Esophagus muscularis mucosa (tissue), 4 donors: ENCODE measurements at regions not wholly inside any gene's neighbourhood (a gene's known extent, or its start where the extent isn't known, plus 50 kb on each side); places are given as distances from the start of the nearest gene placed in this dataset.

Source experiments
- EP300 ChIP-seq: sonication (generic); formaldehyde crosslinking; IDR thresholded peaks from one replicate; pipeline ENCODE4 v1.6.1; 2017; ENCODE audit warnings: antibody characterized with exemption
- POLR2A ChIP-seq: fragments of 450-650 bp; IDR thresholded peaks from one replicate; pipeline ENCODE4 v1.6.1; 2017; ENCODE audit warnings: antibody characterized with exemption, moderate library complexity, mild to moderate bottlenecking, low read depth
- POLR2AphosphoS5 ChIP-seq, 2 donors: sonication (generic); formaldehyde crosslinking; IDR thresholded peaks; one replicate each; pipeline ENCODE4 v1.6.1; 2017; ENCODE audit warnings: antibody characterized with exemption in 2 of 2
- TF ChIP-seq, protein P1 (sequence below), 3 experiments: fragments of 200-600 bp in 2 of 3; fragments of 450-650 bp in 1 of 3; sonication (generic) in 2 of 3; IDR thresholded peaks; one replicate each; pipeline ENCODE4 v1.5.1; 2017 to 2019; ENCODE audit warnings: antibody characterized with exemption in 3 of 3, mild to moderate bottlenecking in 2 of 3, moderate library complexity in 1 of 3

DNA sequence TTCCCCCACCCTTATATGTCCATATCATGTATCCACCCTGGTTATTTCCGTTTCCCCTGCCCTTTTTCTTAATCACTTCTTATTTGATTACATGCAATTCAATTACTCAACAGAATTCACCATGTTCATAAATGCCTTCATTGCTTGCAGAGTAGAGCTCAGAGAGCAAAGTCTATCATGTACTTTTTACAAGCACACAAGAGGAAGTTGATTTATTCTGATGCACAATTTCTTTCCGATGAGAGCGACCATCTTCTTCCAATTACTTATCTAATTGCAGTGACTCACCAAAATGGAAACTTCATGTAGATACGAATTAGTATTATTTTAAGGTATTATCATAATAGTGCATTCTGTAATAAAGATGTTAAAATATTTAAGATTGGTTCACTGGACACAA, 430.5 kb upstream of the KLF6 start:
- TF ChIP-seq, protein P1, sequence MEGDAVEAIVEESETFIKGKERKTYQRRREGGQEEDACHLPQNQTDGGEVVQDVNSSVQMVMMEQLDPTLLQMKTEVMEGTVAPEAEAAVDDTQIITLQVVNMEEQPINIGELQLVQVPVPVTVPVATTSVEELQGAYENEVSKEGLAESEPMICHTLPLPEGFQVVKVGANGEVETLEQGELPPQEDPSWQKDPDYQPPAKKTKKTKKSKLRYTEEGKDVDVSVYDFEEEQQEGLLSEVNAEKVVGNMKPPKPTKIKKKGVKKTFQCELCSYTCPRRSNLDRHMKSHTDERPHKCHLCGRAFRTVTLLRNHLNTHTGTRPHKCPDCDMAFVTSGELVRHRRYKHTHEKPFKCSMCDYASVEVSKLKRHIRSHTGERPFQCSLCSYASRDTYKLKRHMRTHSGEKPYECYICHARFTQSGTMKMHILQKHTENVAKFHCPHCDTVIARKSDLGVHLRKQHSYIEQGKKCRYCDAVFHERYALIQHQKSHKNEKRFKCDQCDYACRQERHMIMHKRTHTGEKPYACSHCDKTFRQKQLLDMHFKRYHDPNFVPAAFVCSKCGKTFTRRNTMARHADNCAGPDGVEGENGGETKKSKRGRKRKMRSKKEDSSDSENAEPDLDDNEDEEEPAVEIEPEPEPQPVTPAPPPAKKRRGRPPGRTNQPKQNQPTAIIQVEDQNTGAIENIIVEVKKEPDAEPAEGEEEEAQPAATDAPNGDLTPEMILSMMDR (IDR thresholded peaks at IDR 0.05): no peak
- TF ChIP-seq POLR2A: no peak
- no peak for TF ChIP-seq EP300
- no peak for TF ChIP-seq POLR2AphosphoS5 (IDR thresholded peaks at IDR 0.05)
